K562 (cell line): ENCODE measurements at regions not wholly inside any gene's neighbourhood (a gene's known extent, or its start where the extent isn't known, plus 50 kb on each side); places are given as distances from the start of the nearest gene placed in this dataset.

Source experiments
- ATAC-seq: fragments of 200-7000 bp; cut with Tn5 transposase; 3 replicates; pipeline ENCODE4 v1.9.1; 2020; ENCODE audit warnings: moderate library complexity
- BruUV-seq: library from RNA; stranded (reverse); fragments of 400-500 nt; replicated peaks from 2 replicates; lab custom pipeline; 2021; lab: Mats Ljungman, UMichigan
- CTCF ChIA-PET: fragments of 300-600 bp; formaldehyde crosslinking; extraction: SDS; loops from one replicate; lab custom pipeline; 2021; ENCODE audit warnings: low intra/inter-chr PET ratio; lab: Yijun Ruan, JAX
- POLR2A ChIA-PET: fragments of 300-600, 350-650 bp; sonication (Branson Sonifier 250); formaldehyde crosslinking; extraction: SDS; loops from one replicate; lab custom pipeline; 2021; ENCODE audit warnings: antibody characterized with exemption, inconsistent platforms; lab: Yijun Ruan, JAX
- DNase-seq, 4 experiments: peaks; one replicate each; pipeline versions ENCODE4 v3.0.0 to v3.0.0-alpha.2; 2011 to 2018; ENCODE audit warnings: low spot score in 3 of 4, mixed read lengths in 3 of 4; ENCODE audit errors: extremely low read depth in 1 of 4
- FAIRE-seq: peaks from 2 replicates; lab custom pipeline; 2011; peaks lifted over from hg19 to GRCh38; lab: Jason Lieb, UNC
- H2AFZ ChIP-seq: 2 replicates; pipeline ENCODE4 v1.6.0; 2011; ENCODE audit warnings: low read depth, low read length, control low read depth, inconsistent platforms
- H3K27ac ChIP-seq: fragments of 200-600 bp; 3 replicates; pipeline ENCODE4 v1.8.0; 2011; ENCODE audit warnings: low read depth, mild to moderate bottlenecking, control low read depth, inconsistent platforms, low read length, moderate library complexity, mixed read lengths; ENCODE audit errors: extremely low read depth
- H3K27me3 ChIP-seq, 2 experiments: fragments of 300-600 bp in 1 of 2; 2 replicates in 1 of 2; 3 replicates in 1 of 2; pipeline versions ENCODE4 v1.6.0 to v1.8.0; 2011; ENCODE audit warnings: inconsistent platforms in 2 of 2, low read length in 2 of 2, mild to moderate bottlenecking in 1 of 2, mixed read lengths in 1 of 2, moderate library complexity in 1 of 2; ENCODE audit not compliant: control insufficient read depth in 2 of 2, insufficient read depth in 2 of 2
- H3K36me3 ChIP-seq: fragments of 300-600 bp; 3 replicates; pipeline ENCODE4 v1.8.0; 2011; ENCODE audit warnings: mild to moderate bottlenecking, low read length, inconsistent platforms; ENCODE audit not compliant: control insufficient read depth, insufficient read depth
- H3K4me1 ChIP-seq, 2 experiments: fragments of 200-600 bp in 1 of 2; replicated peaks in 1 of 2; 2 replicates in 1 of 2; 3 replicates in 1 of 2; pipeline versions ENCODE4 v1.5.1 to v1.8.0; 2011; ENCODE audit warnings: inconsistent platforms in 2 of 2, low read length in 2 of 2, mild to moderate bottlenecking in 1 of 2, mixed read lengths in 1 of 2, moderate library complexity in 1 of 2; ENCODE audit not compliant: control insufficient read depth in 2 of 2, insufficient read depth in 2 of 2
- H3K4me2 ChIP-seq: 2 replicates; pipeline ENCODE4 v1.6.1; 2011; ENCODE audit warnings: low read length, control low read depth, inconsistent platforms, mixed read lengths; ENCODE audit not compliant: insufficient read depth
- H3K4me3 ChIP-seq: fragments of 200-600 bp; sonication (generic), shearing (Covaris generic); 2 replicates; pipeline ENCODE4 v1.5.1; 2016; ENCODE audit warnings: control low read depth, inconsistent platforms
- H3K79me2 ChIP-seq: fragments of 200-600 bp; 3 replicates; pipeline ENCODE4 v1.8.0; 2011; ENCODE audit warnings: low read length, inconsistent platforms; ENCODE audit not compliant: control insufficient read depth, insufficient read depth
- H3K9ac ChIP-seq, 2 experiments: 2 replicates each; pipeline versions ENCODE4 v1.6.0 to v1.6.1; 2011; ENCODE audit warnings: low read depth in 2 of 2, low read length in 2 of 2, control low read depth in 1 of 2, inconsistent platforms in 1 of 2, mild to moderate bottlenecking in 1 of 2, mixed read lengths in 1 of 2; ENCODE audit not compliant: insufficient read depth in 1 of 2
- H3K9me1 ChIP-seq: one replicate; pipeline ENCODE4 v1.6.0; 2011; ENCODE audit warnings: inconsistent platforms, mild to moderate bottlenecking, low read length, moderate library complexity; ENCODE audit not compliant: control insufficient read depth, insufficient read depth
- H3K9me3 ChIP-seq: replicated peaks from 2 replicates; pipeline ENCODE4 v1.5.1; 2011; ENCODE audit warnings: low read depth, low read length, inconsistent platforms; ENCODE audit not compliant: control insufficient read depth, insufficient read depth
- H4K20me1 ChIP-seq: replicated peaks from 2 replicates; pipeline ENCODE4 v1.6.1; 2011; ENCODE audit warnings: low read length, inconsistent platforms, mixed read lengths; ENCODE audit not compliant: control insufficient read depth, insufficient read depth
- GMEB1 ChIP-seq: fragments of 250-450 bp; sonication (Bioruptor Pico); IDR thresholded peaks from 2 replicates; pipeline ENCODE4 v1.4.0; 2020; ENCODE audit warnings: mild to moderate bottlenecking
- HNRNPUL1 ChIP-seq: fragments of 200-400 bp; formaldehyde crosslinking; IDR thresholded peaks from 2 replicates; pipeline ENCODE4 v1.6.1; 2017; ENCODE audit warnings: low read length
- KLF10 ChIP-seq: fragments of 250-450 bp; sonication (Bioruptor Pico); IDR thresholded peaks from 2 replicates; pipeline ENCODE4 v1.6.1; 2021; ENCODE audit warnings: matching md5 sums
- L3MBTL2 ChIP-seq: fragments of 450-650 bp; IDR thresholded peaks from 2 replicates; pipeline ENCODE4 v1.6.1; 2016; ENCODE audit warnings: mild to moderate bottlenecking, moderate library complexity
- NUFIP1 ChIP-seq: fragments of 450-650 bp; IDR thresholded peaks from 2 replicates; pipeline ENCODE4 v1.6.1; 2018; ENCODE audit not compliant: partially characterized antibody
- TRIM24 ChIP-seq, 2 experiments: fragments of 450-650 bp; IDR thresholded peaks; 2 replicates each; pipeline ENCODE4 v1.6.1; 2016
- ZBTB7A ChIP-seq: IDR thresholded peaks from 2 replicates; pipeline ENCODE4 v1.6.1; 2011; ENCODE audit warnings: low read depth, mild to moderate bottlenecking, low read length, moderate library complexity, borderline replicate concordance; ENCODE audit not compliant: control insufficient read depth
- ZNF3 ChIP-seq: fragments of 250-450 bp; sonication (Bioruptor Pico); IDR thresholded peaks from 2 replicates; pipeline ENCODE4 v1.5.0; 2021; ENCODE audit warnings: mild to moderate bottlenecking, moderate library complexity
- WGBS: fragments of 100-300 bp; shearing (Covaris generic); methylation state at CpG from one replicate; pipeline ENCODE4 v1.1.6; 2016; ENCODE audit warnings: low coverage, mixed read lengths; ENCODE audit not compliant: insufficient coverage; ENCODE audit errors: missing lambda C conversion rate; 5-methylcytosine and 5-hydroxymethylcytosine counted together
- in situ Hi-C: fragments of 300-500 bp; cut with MboI; formaldehyde crosslinking; loops from 4 replicates; pipeline ENCODE4 v1.15.0; 2018; ENCODE audit warnings: inconsistent platforms, mixed read lengths
- intact Hi-C: fragments of 100-400 bp; cut with micrococcal nuclease; formaldehyde crosslinking; loops from 2 replicates; pipeline ENCODE4 v1.14.2; 2022
- TF ChIP-seq, protein P1 (sequence below), 2 experiments: fragments of 450-650 bp in 1 of 2; IDR thresholded peaks; 2 replicates each; pipeline ENCODE4 v1.6.1; 2011 to 2017; ENCODE audit warnings: low read depth in 2 of 2, antibody characterized with exemption in 1 of 2, borderline replicate concordance in 1 of 2, low read length in 1 of 2, mild to moderate bottlenecking in 1 of 2, mixed read lengths in 1 of 2; ENCODE audit not compliant: control insufficient read depth in 1 of 2

- TF ChIP-seq HNRNPUL1, result no peak
- no peak for TF ChIP-seq KLF10 (CRISPR knock-in tag)
- TF ChIP-seq L3MBTL2, result no peak
- no peak for TF ChIP-seq TRIM24 (IDR thresholded peaks at IDR 0.05)
- TF ChIP-seq NUFIP1, result no peak
- no peak for TF ChIP-seq ZBTB7A
- no peak for TF ChIP-seq GMEB1 (CRISPR knock-in tag)
- TF ChIP-seq ZNF3, result no peak
- TF ChIP-seq, protein P1, sequence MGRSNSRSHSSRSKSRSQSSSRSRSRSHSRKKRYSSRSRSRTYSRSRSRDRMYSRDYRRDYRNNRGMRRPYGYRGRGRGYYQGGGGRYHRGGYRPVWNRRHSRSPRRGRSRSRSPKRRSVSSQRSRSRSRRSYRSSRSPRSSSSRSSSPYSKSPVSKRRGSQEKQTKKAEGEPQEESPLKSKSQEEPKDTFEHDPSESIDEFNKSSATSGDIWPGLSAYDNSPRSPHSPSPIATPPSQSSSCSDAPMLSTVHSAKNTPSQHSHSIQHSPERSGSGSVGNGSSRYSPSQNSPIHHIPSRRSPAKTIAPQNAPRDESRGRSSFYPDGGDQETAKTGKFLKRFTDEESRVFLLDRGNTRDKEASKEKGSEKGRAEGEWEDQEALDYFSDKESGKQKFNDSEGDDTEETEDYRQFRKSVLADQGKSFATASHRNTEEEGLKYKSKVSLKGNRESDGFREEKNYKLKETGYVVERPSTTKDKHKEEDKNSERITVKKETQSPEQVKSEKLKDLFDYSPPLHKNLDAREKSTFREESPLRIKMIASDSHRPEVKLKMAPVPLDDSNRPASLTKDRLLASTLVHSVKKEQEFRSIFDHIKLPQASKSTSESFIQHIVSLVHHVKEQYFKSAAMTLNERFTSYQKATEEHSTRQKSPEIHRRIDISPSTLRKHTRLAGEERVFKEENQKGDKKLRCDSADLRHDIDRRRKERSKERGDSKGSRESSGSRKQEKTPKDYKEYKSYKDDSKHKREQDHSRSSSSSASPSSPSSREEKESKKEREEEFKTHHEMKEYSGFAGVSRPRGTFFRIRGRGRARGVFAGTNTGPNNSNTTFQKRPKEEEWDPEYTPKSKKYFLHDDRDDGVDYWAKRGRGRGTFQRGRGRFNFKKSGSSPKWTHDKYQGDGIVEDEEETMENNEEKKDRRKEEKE (IDR thresholded peaks at IDR 0.05; ENCODE audit: borderline replicate concordance in 1 of 2, control insufficient read depth in 1 of 2, low read depth in 2 of 2, low read length in 1 of 2), result no peak
- BruUV-seq, result no TSS peak
- H3K4me1 ChIP-seq, result no peaks in the 10 kb centered on the region
- intact Hi-C loops, result no loop called here
- no peaks in the 10 kb centered on the region for H4K20me1 ChIP-seq
- ATAC-seq (no peak), DNase-seq (no peak), FAIRE-seq (no peak)
- H2AFZ ChIP-seq, result no peak overlapping the region
- H3K79me2 ChIP-seq, result no peaks in the 10 kb centered on the region
- H3K4me2 ChIP-seq, result no peak overlapping the region
- in situ Hi-C loops, result no loop called here
- no peak overlapping the region for H3K4me3 ChIP-seq
- no peak overlapping the region for H3K27ac ChIP-seq
- no peak overlapping the region for H3K9ac ChIP-seq
- no peaks in the 10 kb centered on the region for H3K27me3 ChIP-seq
- H3K9me3 ChIP-seq, result no peaks in the 10 kb centered on the region
- no peaks in the 10 kb centered on the region for H3K9me1 ChIP-seq
- POLR2A ChIA-PET, result interaction anchor here (1.6 kb wide), 1 partner anchor 10 kb away, joined by 5 read pairs; no protein-coding TSS in a partner anchor
- CTCF ChIA-PET, result no interaction called here
- 2% methylated on average over 3 of the region's 3 CpGs for WGBS
- no peaks in the 10 kb centered on the region for H3K36me3 ChIP-seq
Measured at GRCh38 chr1:60662486-60663044, 419.8 kb upstream of the NFIA start.
